HG02870 (cell line): ENCODE measurements at regions not wholly inside any gene's neighbourhood (a gene's known extent, or its start where the extent isn't known, plus 50 kb on each side); places are given as distances from the start of the nearest gene placed in this dataset.

ENCODE experiments used
- ATAC-seq: cut with Tn5 transposase; IDR thresholded peaks from one replicate; pipeline ENCODE4 v1.9.1; 2021; ENCODE audit warnings: mild to moderate bottlenecking, moderate library complexity; ENCODE audit not compliant: unreplicated experiment

DNA sequence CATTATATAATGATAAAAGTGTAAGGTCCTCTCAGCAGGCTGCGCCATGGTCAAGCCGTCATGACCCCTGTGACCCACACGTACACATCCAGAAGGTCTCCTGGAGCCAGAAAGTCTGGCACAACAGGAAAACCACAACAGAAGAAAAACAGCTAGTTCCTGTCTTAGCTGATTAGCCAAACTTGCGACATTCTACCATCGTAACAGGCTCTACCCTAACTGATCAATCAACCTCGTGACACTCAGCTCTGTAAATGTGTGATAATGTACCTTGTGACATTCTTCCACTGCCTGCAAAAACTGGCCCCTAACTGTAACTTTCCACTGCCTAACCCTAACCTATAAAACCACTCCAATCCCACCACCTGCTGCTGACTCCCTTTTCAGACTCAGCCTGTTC lies 316.4 kb upstream of the TUSC1 start:
- no peak for ATAC-seq

DNA sequence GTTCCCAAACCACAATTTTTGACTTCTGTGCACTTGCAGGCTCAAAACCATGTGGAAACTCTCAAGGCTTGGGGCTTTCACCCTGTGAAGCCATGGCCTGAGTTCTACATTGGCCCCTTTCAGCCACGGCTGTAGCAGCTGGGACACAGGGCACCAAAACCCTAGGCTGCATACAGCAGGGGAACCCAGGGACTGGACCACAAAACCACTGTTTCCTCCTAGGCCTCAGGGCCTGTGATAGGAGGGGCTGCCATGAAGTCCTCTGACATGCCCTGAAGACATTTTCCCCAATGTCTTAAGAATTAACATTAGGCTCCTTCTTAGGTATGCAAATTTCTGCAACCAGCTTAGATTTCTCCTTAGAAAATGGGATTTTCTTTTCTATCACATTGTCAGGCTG lies 312.1 kb upstream of the TUSC1 start:
- no peak for ATAC-seq

DNA sequence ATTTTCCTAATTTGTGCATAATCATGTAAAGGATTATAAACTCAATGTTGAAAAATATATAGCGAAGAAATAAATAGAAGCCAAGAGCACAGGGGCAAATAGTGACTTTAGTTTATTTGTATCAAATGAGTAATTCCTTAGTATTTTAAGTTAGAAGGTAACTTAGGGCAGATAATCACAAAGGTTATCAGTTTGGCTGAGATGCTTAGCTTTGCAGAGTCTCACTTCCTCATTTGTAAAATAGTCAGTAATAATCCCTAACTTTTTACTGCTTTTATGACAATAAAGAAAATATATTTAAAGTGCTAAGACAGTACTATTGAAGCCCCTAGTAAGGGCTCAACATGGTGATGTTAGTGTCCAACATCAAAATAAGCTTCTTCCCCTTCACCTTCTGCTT lies 297.4 kb upstream of the TUSC1 start:
- ATAC-seq: no peak

DNA sequence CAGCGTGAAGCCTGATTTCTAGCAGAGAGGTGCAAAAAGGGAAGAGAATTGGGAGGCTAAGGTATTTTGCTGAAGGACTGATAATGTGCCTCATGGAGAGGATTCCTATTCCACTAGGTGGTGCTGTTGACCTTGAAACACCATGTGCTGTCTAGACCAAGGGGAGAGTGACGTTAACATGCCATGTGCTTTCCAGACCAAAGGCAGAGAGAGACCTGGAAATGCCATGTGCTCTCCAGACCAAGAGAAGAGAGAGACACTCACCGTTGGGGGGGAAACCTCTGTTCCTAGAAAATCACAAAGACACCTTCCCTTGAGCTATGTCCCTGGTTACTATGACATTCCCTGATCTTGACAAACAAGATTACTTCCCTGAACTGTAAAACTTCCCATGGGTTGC lies 286.0 kb upstream of the TUSC1 start:
- peak; percentile 78 for ATAC-seq

DNA sequence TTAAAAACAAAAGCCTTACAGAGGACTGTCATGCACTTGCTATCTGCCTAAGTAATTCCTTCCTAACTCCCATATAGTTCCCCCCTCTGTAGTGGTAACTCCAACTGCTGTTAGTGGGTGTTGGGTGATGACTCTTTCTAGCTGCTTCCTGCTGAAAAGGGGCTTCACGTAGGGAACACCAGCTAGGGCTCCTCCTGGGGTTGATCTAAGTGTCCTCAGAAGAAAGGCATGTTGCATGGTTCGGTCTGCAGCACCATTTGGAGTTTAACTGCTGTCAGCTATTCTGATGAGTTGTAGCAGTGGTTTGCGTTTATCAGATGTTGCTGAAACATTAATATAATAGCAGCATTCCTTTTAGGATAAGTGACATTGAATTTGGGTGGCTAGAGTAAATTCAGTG lies 281.9 kb upstream of the TUSC1 start:
- no peak for ATAC-seq

DNA sequence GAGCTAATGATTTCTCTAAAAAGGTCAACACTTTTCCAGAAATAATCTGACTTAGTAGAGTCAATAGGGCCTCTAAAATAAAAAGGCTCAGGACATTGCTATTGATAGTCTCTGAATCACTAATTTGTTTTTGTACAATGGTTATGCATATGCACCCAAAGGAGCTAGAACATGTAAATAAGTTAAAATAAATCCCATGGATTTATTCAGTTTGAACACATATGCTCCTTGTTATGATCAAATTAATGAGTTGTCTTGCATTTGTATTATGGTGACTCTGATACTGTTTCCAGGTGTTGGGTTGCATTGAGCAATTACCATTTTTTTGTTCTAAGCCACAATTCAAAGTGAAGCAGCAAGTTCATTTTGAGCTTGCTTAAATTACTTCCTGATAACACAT lies 276.0 kb upstream of the TUSC1 start:
- ATAC-seq: no peak

DNA sequence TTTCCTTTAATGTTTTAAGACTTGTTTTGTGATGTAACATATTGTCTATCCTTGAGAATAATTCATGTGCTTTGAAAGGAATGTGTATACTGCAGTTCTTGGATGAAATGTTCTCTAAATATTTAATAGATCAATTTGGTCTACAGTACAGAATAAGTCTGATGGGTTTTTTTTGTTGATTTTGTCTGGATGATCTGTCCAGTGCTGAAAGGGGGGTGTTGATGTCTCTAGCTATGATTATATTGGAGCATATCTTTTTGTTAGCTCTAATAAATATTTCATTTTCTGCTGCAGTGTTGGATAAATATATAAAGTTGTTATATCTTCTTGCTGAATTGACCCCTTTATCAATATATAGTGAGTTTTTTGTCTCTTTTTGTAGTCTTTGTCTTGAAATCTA lies 269.9 kb upstream of the TUSC1 start:
- ATAC-seq: no peak

DNA sequence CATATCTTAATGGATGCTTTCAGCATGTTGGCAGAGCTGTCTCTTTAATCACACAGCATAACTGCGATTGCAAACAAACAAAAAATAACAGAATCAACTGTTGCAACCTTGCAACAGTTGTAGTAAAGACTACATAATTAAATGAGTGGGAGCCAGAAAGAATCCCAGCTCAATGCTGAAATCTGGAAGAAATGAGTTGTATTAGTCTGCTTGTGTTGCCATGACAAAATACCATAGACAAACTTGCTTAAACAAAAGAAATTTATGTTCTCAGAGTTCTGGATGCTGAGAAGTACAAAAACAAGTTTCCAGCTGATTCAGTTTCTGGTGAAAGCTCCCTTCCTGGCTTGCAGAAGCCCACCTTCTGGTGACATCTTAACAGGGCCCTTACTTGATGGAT lies 260.9 kb upstream of the TUSC1 start:
- ATAC-seq: no peak

DNA sequence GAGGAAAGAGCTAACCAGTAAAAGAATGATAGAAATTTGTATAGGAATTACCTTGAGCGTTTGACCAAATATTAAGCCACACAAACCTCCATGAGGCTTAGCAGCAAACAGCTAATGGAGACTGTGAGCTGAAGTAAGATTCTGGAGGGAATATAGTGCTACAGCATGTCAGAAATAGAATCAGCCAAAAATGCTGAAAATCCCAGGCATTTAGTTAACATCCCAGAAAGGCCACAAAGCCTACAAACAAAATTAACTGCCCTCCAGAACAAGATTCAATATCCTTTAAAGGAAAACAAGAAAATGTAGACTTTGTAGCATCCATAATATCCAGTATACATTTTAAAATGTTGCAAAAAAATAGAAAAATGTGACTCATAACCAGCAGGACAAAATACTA lies 257.8 kb upstream of the TUSC1 start:
- ATAC-seq: no peak

DNA sequence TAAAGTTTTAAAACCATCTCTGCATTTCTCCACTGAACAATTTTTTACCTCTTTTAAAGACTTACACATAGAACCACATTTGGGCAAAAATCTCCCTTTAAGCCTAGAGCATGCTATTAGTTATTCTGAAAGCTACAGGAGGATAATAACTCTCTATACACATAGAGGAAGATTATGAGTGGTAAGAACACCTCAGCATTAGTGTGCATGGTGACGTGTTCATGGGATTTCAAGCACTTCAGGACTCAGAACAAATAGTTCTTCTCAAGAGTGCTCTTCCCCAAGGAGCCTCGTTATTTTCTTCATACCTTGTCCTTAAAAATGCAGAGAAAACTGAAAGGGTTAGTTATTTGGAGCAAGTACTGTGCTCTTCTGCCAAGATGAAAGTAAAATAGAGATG lies 256.9 kb upstream of the TUSC1 start:
- no peak for ATAC-seq

DNA sequence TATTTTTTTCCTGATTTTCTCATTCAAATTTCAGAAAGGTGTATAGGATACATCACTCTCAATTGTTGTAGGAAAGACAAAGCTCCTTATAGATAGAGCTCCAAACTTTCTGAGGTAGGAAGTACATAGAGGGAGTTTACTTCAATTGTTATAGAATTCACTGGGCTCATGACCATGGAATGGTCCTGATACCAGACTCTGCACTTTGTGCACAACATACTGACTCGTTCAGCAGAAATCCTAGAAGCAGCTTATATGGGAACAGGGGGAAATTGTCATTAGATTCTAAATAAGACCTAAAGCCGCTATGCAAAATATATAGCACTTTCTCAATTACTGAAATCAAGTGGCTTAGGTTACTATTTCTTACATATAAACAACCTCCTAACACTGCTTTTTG lies 240.5 kb upstream of the TUSC1 start:
- ATAC-seq: no peak

DNA sequence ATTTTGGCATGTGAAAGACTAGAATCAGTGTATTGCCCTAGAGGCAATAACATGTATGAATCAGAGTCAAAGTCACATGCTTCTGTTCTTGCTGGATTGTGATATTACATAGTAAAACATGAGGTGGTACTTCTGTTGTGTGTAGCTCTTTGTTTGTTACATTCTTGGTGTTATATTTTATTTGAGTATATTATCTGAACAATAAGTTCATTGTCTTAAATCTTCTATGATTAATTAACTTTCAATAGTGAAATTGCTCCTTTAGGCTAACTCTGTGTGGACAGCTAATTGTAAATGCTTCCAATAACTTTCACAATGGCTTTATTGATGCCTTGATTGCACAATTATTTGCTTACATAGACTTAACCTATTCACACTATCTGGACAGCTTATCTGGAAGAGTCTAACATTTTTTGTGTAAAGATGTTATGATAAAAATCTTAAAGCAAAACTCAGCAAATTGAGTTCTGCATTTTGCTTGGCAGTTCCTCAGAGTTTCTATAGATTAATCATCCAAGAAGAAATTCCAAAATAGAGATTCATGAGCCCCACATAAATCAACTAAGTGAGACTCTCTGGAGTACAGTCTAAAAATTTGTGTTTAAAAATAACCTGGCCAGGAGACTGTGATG lies 239.6 kb upstream of the TUSC1 start:
- ATAC-seq: no peak

DNA sequence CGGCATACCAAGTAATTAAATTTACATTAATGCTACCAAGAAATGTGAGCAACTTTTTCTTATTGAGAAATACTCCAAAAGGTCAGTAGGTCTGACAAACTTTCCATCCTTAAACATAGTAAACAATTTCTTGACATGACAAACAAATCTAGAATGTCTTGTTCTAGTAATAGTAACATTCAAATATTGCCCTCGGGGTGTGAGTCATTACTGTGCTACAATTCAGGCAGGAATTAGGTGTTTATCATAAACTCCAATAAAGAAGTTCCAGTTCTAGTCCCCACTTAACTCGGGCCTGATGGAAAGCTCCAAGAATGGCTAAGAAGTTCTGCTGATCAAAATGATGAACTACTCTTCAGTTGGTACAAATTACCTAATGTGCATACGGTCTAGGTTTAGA lies 235.6 kb upstream of the TUSC1 start:
- ATAC-seq: no peak

DNA sequence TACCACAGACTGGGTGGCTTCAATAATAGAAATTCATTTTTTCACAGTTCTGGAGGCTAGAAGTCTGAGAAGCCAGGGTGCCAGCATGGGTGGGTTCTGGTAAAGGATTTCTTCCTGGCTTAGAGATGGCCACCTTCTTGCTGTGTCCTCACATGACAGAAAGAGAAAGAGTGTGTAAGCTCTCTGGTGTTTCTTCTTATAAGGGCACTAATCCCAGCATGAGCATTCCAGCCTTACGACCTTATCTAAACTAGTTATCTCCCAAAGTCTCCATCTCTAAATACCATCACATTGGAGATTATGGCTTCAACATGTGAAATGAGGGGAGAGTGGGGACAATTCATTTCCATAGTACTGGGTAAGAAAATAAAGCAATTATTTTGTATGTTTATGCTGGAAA lies 226.5 kb upstream of the TUSC1 start:
- no peak for ATAC-seq

DNA sequence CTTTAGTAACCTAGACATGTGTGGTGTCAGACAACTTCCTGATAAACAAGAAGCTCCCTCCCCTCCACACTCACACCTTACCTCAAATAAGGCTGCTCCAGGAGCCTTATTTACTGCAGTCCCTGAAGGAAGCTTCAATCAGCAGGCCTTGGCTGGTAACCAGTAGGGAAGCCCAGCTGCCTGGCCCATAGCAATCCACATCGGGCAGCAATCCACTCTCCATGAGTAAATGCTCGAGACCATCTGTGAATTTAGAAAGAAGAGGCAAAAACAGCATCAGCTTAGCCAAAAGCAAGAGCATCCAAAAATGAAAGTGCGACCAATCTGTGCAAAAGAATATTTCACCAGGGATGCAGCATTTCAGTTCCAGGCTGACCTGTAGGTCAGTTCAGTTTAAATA lies 213.3 kb upstream of the TUSC1 start:
- ATAC-seq: no peak

DNA sequence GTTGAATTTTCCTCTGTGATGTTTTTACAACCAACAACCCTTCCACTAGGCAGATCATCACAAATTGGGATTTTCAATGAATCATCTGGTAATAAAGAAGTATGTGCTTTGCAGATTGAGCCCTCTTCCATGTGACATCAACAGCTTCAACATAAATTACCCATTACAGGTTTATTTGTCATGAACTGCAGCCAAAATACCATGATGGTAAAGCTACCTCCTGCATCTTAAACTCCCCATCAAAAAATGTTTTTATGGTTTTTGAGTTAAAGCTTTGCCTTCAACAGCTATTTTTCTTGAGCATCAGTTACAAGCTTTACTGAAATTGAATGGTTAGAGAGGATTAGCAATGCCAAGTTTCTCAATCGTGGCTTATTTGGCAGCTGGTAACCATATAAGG lies 211.4 kb upstream of the TUSC1 start:
- no peak for ATAC-seq

DNA sequence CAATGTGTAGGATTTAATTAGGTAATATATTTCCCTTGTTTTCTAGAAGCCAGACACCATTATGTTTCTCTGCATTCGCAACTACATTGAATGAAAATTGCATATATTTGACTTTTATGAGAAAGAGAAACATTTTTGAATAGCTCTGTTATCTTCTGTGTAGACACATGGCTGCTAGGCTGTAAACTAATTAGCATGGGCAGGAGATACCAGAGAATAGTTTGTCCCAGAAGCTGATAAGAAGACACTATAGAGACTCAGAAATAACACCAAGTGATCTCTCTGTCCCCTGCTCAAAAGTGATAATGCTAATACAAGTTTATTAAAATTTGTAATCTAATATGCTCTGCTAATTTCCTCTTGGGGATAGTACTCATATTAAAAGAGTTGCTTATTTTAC lies 198.0 kb upstream of the TUSC1 start:
- ATAC-seq: no peak

DNA sequence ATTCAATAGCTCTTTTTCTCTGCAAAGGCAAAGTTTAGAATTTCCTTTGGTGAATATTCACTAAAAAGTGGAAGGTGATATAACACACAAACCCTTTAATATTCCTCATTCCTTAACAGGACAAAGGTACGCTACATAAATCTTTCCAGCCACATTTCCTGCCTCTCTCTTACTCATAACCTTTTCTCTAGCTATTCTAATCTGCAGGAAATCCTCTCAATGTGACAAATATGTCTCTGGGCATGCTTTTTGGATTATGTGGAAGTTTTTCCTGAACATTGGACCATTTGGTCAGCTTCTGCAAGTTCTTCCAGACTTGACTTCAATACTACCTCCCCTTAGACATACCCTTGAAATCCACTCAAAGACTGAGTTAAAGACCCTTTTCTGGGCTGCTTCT lies 186.3 kb upstream of the TUSC1 start:
- ATAC-seq: no peak

DNA sequence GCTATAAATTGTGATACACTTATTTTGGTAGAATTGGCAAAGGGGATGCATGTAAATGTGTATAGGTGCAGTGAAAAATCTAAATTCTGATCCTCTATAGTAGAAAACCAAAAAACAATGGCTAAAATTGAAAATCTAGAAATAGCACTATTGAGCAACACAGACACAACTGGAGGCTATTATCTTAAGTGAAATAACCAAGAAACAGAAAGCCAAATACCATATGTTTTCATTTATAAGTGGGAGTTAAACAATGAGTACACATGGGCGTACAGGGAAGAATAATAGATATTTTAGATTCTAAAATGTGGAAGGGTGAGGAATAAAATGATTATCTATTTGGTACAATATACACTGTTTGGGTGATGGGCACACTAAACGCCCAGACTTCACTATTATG lies 183.2 kb upstream of the TUSC1 start:
- ATAC-seq: no peak

DNA sequence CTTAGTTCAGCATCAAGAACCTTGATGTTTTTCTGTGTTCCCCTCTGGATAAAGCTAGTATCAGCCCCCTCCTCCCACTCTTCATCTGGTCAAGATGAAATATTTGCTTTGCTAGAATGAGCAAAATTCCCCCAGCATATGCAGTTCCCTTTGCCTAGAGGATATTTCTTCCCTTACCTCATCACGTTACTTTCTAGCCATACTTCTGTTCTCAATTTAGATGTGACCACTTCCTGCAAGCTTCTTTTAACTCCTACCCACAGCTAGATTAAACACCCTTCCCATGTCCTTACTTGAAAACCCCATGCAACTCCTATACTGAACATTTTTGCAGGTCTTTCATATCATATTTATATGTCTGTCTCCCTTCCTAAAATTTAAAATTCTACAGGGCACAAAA lies 178.9 kb upstream of the TUSC1 start:
- ATAC-seq: no peak

DNA sequence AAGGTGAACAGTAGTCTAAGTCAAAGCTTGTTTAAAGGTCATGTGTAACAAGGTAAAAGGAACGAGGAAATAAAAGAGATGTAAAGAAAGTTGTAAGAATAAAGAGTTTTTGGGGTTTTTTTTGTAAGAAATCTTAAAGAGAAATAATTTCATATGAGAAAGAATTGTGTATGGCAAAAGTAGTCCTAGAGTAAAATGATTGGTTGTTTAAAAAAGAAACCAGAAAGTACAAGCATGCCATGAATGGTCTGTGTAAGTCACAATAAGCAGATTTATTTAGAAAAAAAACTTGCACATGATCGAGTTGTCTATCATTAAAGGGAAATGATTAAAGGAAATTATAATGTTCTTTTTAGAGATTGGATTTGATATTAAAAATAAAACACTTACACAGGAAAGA lies 172.6 kb upstream of the TUSC1 start:
- no peak for ATAC-seq

DNA sequence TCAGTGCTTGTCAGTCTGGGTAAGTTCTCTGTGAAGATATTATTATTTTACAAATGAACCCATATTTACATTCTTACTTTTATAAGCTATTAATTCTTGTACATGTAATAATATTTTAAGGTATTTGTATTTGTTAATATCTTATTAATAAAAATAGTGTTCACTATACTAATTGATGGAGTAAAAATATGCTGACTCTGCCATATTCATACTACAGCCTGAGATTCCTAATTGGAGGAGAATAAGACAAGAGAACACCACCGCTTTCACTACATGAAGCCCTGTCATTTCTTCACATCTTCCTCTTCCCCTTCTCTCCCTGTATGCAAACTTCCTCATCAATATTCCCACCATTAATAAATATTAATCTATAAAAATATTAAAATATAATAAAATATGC lies 167.6 kb upstream of the TUSC1 start:
- ATAC-seq: no peak

DNA sequence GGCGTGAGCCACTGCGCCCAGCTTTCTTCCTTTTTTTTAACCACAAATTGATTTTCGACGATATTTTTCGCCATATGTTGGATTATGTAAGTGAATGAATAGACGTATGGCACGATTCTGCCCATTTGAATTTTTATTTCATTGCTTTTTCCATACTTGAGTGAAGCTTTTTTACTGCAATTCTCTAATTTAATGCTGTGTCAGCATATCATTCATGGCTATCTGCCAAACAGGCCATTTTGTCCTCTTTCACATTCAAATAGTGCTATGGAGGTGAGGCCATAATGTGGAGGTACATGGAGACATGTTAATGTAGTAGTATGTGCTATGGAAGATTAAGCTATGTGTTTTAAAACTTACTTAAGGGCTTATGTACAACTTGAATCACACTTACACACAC lies 152.1 kb upstream of the TUSC1 start:
- no peak for ATAC-seq

DNA sequence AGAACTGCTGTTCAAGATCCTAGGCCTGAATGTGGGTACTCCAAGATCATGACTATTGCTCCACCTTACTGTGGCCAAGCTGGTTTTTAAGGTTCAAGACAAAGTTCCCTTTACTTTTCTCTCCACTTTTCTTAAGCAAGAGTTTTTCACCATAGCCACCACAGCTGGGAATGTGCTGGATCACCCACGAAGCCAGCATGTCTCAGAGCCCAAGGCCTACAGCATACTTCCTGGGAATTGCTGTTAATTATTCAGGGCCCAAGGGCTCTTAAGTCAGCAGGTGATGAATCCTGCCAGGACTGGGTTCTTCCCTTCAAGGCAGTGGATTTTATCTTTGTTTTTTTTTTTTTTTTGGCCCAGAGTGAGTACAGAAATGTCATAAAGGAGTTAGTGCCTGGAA lies 149.4 kb upstream of the TUSC1 start:
- ATAC-seq: no peak
